ENCODE measurements at regions not wholly inside any gene's neighbourhood (a gene's known extent, or its start where the extent isn't known, plus 50 kb on each side); places are given as distances from the start of the nearest gene placed in this dataset.

GRCh38 chr12:28802706-28803438 lies 346.2 kb upstream of the FAR2 start:
- TF ChIP-seq POLR2A (IDR thresholded peaks at IDR 0.05; ENCODE audit: low read length) (no peak), GATA1 (IDR thresholded peaks at IDR 0.05; ENCODE audit: low read depth, low read length) (no peak)

Data from erythroblast (primary cell).